Endothelial cell of umbilical vein (primary cell): ENCODE measurements at regions not wholly inside any gene's neighbourhood (a gene's known extent, or its start where the extent isn't known, plus 50 kb on each side); places are given as distances from the start of the nearest gene placed in this dataset.

Experiments
- BruUV-seq: library from RNA; stranded (reverse); fragments of 400-500 nt; replicated peaks from 2 replicates; lab custom pipeline; 2021; lab: Mats Ljungman, UMichigan
- CTCF ChIA-PET: fragments of 300-600, 350-600 bp; sonication (Branson Sonifier 250); formaldehyde crosslinking; loops from one replicate; lab custom pipeline; 2021; ENCODE audit warnings: antibody characterized with exemption, inconsistent platforms; lab: Charles Lee
- POLR2A ChIA-PET: fragments of 300-600, 350-600 bp; sonication (Branson Sonifier 250); formaldehyde crosslinking; loops from one replicate; lab custom pipeline; 2021; ENCODE audit warnings: antibody characterized with exemption, inconsistent platforms; lab: Charles Lee
- DNase-seq: peaks from one replicate; pipeline ENCODE4 v3.0.0-alpha.2; 2011; ENCODE audit warnings: low read depth, low spot score
- FAIRE-seq: peaks from 2 replicates; lab custom pipeline; 2011; peaks lifted over from hg19 to GRCh38; lab: Jason Lieb, UNC
- H2AFZ ChIP-seq: 2 replicates; pipeline ENCODE4 v1.6.0; 2012; ENCODE audit warnings: low read depth, low read length, control low read depth, inconsistent platforms
- H3K27ac ChIP-seq: 2 replicates; pipeline ENCODE4 v1.5.1; 2011; ENCODE audit warnings: low read depth, mild to moderate bottlenecking, control low read depth, low read length, moderate library complexity; ENCODE audit not compliant: insufficient read depth
- H3K27me3 ChIP-seq, 2 experiments: 2 replicates each; pipeline versions ENCODE4 v1.6.0 to v1.6.1; 2011; ENCODE audit warnings: low read length in 2 of 2, mixed read lengths in 1 of 2; ENCODE audit not compliant: control insufficient read depth in 2 of 2, insufficient read depth in 2 of 2
- H3K36me3 ChIP-seq, 2 experiments: 2 replicates in 1 of 2; 3 replicates in 1 of 2; pipeline ENCODE4 v1.5.1; 2011; ENCODE audit warnings: low read length in 2 of 2, mild to moderate bottlenecking in 1 of 2, moderate library complexity in 1 of 2; ENCODE audit not compliant: control insufficient read depth in 2 of 2, insufficient read depth in 2 of 2; ENCODE audit errors: extremely low read depth in 1 of 2
- H3K4me1 ChIP-seq: 3 replicates; pipeline ENCODE4 v1.5.1; 2011; ENCODE audit warnings: mild to moderate bottlenecking, low read length; ENCODE audit not compliant: control insufficient read depth, insufficient read depth; ENCODE audit errors: extremely low read depth
- H3K4me2 ChIP-seq: 2 replicates; pipeline ENCODE4 v1.6.1; 2011; ENCODE audit warnings: low read length, control low read depth, mixed read lengths; ENCODE audit not compliant: insufficient read depth
- H3K4me3 ChIP-seq, 3 experiments: fragments of 200-600 bp in 1 of 3; sonication (generic), shearing (Covaris generic) in 1 of 3; replicated peaks in 1 of 3; 2 replicates each; pipeline ENCODE4 v1.5.1; 2011 to 2016; ENCODE audit warnings: control low read depth in 3 of 3, low read length in 3 of 3, mild to moderate bottlenecking in 2 of 3, inconsistent platforms in 1 of 3, low read depth in 1 of 3, moderate library complexity in 1 of 3; ENCODE audit not compliant: insufficient read depth in 1 of 3
- H3K79me2 ChIP-seq: 2 replicates; pipeline ENCODE4 v1.6.0; 2012; ENCODE audit warnings: low read length, inconsistent platforms; ENCODE audit not compliant: control insufficient read depth, insufficient read depth
- H3K9ac ChIP-seq: replicated peaks from 2 replicates; pipeline ENCODE3; 2011; ENCODE audit warnings: low read length, control low read depth; ENCODE audit not compliant: insufficient read depth; ENCODE audit errors: extremely low read depth
- H3K9me1 ChIP-seq: replicated peaks from 3 replicates; pipeline ENCODE4 v1.6.0; 2011; ENCODE audit warnings: mild to moderate bottlenecking, low read length; ENCODE audit not compliant: control insufficient read depth, insufficient read depth; ENCODE audit errors: extremely low read depth
- H3K9me3 ChIP-seq: replicated peaks from 2 replicates; pipeline ENCODE4 v1.5.1; 2012; ENCODE audit warnings: low read length, inconsistent platforms; ENCODE audit not compliant: control insufficient read depth, insufficient read depth
- H4K20me1 ChIP-seq: replicated peaks from 2 replicates; pipeline ENCODE3; 2011; ENCODE audit warnings: mild to moderate bottlenecking, low read length; ENCODE audit not compliant: control insufficient read depth, insufficient read depth; ENCODE audit errors: extremely low read depth
- EZH2 ChIP-seq: IDR thresholded peaks from 2 replicates; pipeline ENCODE4 v1.6.1; 2012; ENCODE audit warnings: borderline replicate concordance, low read depth, mild to moderate bottlenecking, moderate library complexity, low read length, inconsistent platforms; ENCODE audit not compliant: severe bottlenecking
- FOS ChIP-seq: IDR thresholded peaks from 2 replicates; pipeline ENCODE4 v1.6.1; 2011; ENCODE audit warnings: mild to moderate bottlenecking, low read length, moderate library complexity, borderline replicate concordance; ENCODE audit not compliant: insufficient read depth
- GATA2 ChIP-seq: IDR thresholded peaks from 2 replicates; pipeline ENCODE4 v1.7.0; 2011; ENCODE audit warnings: low read depth, mild to moderate bottlenecking, moderate library complexity, mixed read lengths, low read length; ENCODE audit not compliant: insufficient read length, insufficient read depth
- JUN ChIP-seq: IDR thresholded peaks from 2 replicates; pipeline ENCODE4 v1.6.1; 2011; ENCODE audit warnings: borderline replicate concordance, low read depth; ENCODE audit not compliant: insufficient read length, insufficient read depth
- MYC ChIP-seq: IDR thresholded peaks from one replicate; pipeline ENCODE4 v1.6.1; 2011; ENCODE audit warnings: mild to moderate bottlenecking, low read depth, low read length
- POLR2A ChIP-seq: IDR thresholded peaks from 2 replicates; pipeline ENCODE4 v1.6.1; 2012; ENCODE audit warnings: low read depth, mild to moderate bottlenecking, control low read depth, low read length
- POLR2AphosphoS5 ChIP-seq: IDR thresholded peaks from 2 replicates; pipeline ENCODE4 v1.6.1; 2012; ENCODE audit warnings: low read depth, mild to moderate bottlenecking, control low read depth, low read length, moderate library complexity; ENCODE audit not compliant: insufficient read depth
- dilution Hi-C: fragments of 300-500 bp; cut with MboI; formaldehyde crosslinking; loops from one replicate; pipeline ENCODE4 v1.15.0; 2019; ENCODE audit warnings: low sequenced_read_pairs; ENCODE audit not compliant: extremely low pct_ligation_motif_present
- intact Hi-C: fragments of 100-400 bp; cut with micrococcal nuclease; formaldehyde crosslinking; loops from one replicate; pipeline ENCODE4 v1.10.0; 2022
- TF ChIP-seq, protein P1 (sequence below): IDR thresholded peaks from 2 replicates; pipeline ENCODE4 v1.6.1; 2011; ENCODE audit not compliant: insufficient read depth, insufficient read length
- TF ChIP-seq, protein P2 (sequence below), 2 donors: IDR thresholded peaks; 1 replicate in 1 of 2; 2 replicates in 1 of 2; pipeline ENCODE4 v1.5.1; 2011; ENCODE audit warnings: low read length in 2 of 2, mild to moderate bottlenecking in 2 of 2, moderate library complexity in 2 of 2, control low read depth in 1 of 2, inconsistent platforms in 1 of 2, low read depth in 1 of 2; ENCODE audit not compliant: insufficient read depth in 1 of 2; ENCODE audit errors: extremely low read depth in 1 of 2

DNA sequence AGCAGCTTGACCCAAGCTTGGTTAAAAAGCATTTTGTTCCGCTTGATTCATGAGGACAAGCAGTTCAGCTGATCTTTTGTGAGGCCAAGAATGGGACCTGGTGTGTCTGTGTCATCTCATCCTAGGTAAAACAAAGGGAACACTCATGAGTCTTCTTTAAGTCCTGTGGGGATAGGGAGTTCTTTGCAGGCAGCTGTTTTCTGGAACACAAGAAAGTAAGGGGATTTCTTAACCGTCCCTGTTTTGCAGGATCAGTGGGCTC is 134.5 kb upstream of the TMTC4 start:
- H2AFZ ChIP-seq, result no peak overlapping the region
- H4K20me1 ChIP-seq, result no peaks in the 10 kb centered on the region
- no peak overlapping the region for H3K4me2 ChIP-seq
- H3K27me3 ChIP-seq, result no peaks in the 10 kb centered on the region
- intact Hi-C loops, result no loop called here
- POLR2A ChIA-PET, result no interaction called here
- no peak for TF ChIP-seq GATA2
- TF ChIP-seq, protein P1, sequence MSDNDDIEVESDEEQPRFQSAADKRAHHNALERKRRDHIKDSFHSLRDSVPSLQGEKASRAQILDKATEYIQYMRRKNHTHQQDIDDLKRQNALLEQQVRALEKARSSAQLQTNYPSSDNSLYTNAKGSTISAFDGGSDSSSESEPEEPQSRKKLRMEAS, result no peak
- TF ChIP-seq, protein P2, sequence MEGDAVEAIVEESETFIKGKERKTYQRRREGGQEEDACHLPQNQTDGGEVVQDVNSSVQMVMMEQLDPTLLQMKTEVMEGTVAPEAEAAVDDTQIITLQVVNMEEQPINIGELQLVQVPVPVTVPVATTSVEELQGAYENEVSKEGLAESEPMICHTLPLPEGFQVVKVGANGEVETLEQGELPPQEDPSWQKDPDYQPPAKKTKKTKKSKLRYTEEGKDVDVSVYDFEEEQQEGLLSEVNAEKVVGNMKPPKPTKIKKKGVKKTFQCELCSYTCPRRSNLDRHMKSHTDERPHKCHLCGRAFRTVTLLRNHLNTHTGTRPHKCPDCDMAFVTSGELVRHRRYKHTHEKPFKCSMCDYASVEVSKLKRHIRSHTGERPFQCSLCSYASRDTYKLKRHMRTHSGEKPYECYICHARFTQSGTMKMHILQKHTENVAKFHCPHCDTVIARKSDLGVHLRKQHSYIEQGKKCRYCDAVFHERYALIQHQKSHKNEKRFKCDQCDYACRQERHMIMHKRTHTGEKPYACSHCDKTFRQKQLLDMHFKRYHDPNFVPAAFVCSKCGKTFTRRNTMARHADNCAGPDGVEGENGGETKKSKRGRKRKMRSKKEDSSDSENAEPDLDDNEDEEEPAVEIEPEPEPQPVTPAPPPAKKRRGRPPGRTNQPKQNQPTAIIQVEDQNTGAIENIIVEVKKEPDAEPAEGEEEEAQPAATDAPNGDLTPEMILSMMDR (IDR thresholded peaks at IDR 0.05; ENCODE audit: extremely low read depth in 1 of 2, insufficient read depth in 1 of 2, low read depth in 1 of 2, low read length in 2 of 2), result no peak
- no peak for TF ChIP-seq EZH2
- TF ChIP-seq MYC, result no peak
- TF ChIP-seq JUN, result no peak
- no peak for TF ChIP-seq FOS
- TF ChIP-seq POLR2A, result no peak
- TF ChIP-seq POLR2AphosphoS5, result no peak
- H3K27ac ChIP-seq, result no peak overlapping the region
- no peak for DNase-seq
- no peak overlapping the region for H3K9ac ChIP-seq
- no peak for FAIRE-seq
- H3K79me2 ChIP-seq, result no peaks in the 10 kb centered on the region
- H3K9me1 ChIP-seq, result no peaks in the 10 kb centered on the region
- no peaks in the 10 kb centered on the region for H3K36me3 ChIP-seq
- H3K4me1 ChIP-seq, result no peaks in the 10 kb centered on the region
- CTCF ChIA-PET, result no interaction called here
- H3K4me3 ChIP-seq, result no peak overlapping the region
- dilution Hi-C loops, result no loop called here
- H3K9me3 ChIP-seq, result no peaks in the 10 kb centered on the region
- BruUV-seq, result no TSS peak
